ENCODE measurements at regions not wholly inside any gene's neighbourhood (a gene's known extent, or its start where the extent isn't known, plus 50 kb on each side); places are given as distances from the start of the nearest gene placed in this dataset.

GRCh38 chr10:109174526-109174925, 748.8 kb downstream of the XPNPEP1 start:
- Histone ChIP-seq H3K27ac (no peak overlapping the region), H3K4me3 (no peak overlapping the region)
- no peak for DNase-seq (ENCODE audit: low spot score)
- no peak for TF ChIP-seq CTCF (IDR thresholded peaks at IDR 0.05)

- no peak overlapping the region for H3K4me3 ChIP-seq
- TF ChIP-seq CTCF (IDR thresholded peaks at IDR 0.05) = no peak
- H3K27ac ChIP-seq = no peak overlapping the region
- no peak for DNase-seq (ENCODE audit: low spot score)
Observed at GRCh38 chr10:109173937-109174336, 749.4 kb downstream of the XPNPEP1 start.

DNA sequence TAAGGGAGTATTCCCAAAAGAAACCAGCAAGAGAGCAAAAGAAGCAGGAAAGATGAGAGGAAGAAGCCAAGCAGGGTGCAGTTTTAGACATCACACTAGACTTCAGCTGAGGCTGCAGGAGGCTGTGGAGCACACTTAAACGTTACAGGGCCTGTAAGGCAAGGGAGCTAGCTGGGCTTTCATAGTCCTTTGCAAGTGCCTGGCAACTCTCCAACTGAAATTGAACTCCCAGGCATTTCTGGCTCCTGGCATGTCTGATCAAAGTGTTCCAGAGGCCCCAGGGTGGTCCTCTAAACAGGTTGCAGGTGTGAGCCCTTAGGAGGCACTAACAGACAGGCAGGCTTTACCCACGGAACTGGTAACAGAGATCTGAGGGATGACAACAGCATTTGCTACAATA, 750.2 kb downstream of the XPNPEP1 start:
- H3K27ac ChIP-seq = no peak overlapping the region
- no peak for TF ChIP-seq CTCF (IDR thresholded peaks at IDR 0.05)
- no peak for DNase-seq (ENCODE audit: low spot score)
- no peak overlapping the region for H3K4me3 ChIP-seq

- TF ChIP-seq CTCF (IDR thresholded peaks at IDR 0.05) = no peak
- DNase-seq (ENCODE audit: low spot score) = no peak
- H3K4me3 ChIP-seq = no peak overlapping the region
Observed at GRCh38 chr10:109166935-109167334, 756.4 kb downstream of the XPNPEP1 start.

GRCh38 chr10:109159351-109159750, 764.0 kb downstream of the XPNPEP1 start:
- DNase-seq (ENCODE audit: low spot score) = no peak
- Histone ChIP-seq H3K27ac (no peak overlapping the region), H3K4me3 (no peak overlapping the region)
- TF ChIP-seq CTCF (IDR thresholded peaks at IDR 0.05) = no peak

More at GRCh38 chr10:109166935-109167334, 756.4 kb downstream of the XPNPEP1 start:
- H3K27ac ChIP-seq = no peak overlapping the region

DNA sequence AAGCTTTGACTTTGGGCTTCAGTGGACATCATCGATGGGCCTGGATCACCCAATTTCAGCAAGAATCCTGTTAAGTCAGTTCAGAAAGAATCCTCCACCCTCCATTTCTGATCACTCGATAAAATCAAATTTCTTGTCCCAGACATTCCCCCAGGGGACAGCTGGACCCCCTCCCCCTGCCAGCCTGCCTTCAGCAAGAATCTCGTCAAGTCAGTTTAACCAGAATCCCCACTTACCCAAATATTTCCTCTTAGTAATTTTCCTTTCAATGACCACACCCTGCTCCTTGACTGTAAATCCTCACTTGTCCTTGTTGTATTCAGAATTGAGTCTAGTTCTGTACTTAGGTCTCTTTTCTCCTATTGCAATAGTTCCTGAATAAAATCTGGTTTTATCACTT, 766.9 kb downstream of the XPNPEP1 start:
- no peak overlapping the region for H3K27ac ChIP-seq

More for the DNA sequence above, 766.9 kb downstream of the XPNPEP1 start:
- no peak overlapping the region for H3K4me3 ChIP-seq
- TF ChIP-seq CTCF (IDR thresholded peaks at IDR 0.05) = no peak
- no peak for DNase-seq (ENCODE audit: low spot score)
